ENCODE measurements at regions not wholly inside any gene's neighbourhood (a gene's known extent, or its start where the extent isn't known, plus 50 kb on each side); places are given as distances from the start of the nearest gene placed in this dataset.

- Histone ChIP-seq H3K36me3 (no peaks in the 10 kb centered on the region), H3K27me3 (no peaks in the 10 kb centered on the region), H3K4me1 (no peaks in the 10 kb centered on the region), H3K9me3 (no peaks in the 10 kb centered on the region), H3K27ac (no peak overlapping the region), H3K4me3 (no peak overlapping the region)
- DNase-seq = no peak
- TF ChIP-seq, protein P1, sequence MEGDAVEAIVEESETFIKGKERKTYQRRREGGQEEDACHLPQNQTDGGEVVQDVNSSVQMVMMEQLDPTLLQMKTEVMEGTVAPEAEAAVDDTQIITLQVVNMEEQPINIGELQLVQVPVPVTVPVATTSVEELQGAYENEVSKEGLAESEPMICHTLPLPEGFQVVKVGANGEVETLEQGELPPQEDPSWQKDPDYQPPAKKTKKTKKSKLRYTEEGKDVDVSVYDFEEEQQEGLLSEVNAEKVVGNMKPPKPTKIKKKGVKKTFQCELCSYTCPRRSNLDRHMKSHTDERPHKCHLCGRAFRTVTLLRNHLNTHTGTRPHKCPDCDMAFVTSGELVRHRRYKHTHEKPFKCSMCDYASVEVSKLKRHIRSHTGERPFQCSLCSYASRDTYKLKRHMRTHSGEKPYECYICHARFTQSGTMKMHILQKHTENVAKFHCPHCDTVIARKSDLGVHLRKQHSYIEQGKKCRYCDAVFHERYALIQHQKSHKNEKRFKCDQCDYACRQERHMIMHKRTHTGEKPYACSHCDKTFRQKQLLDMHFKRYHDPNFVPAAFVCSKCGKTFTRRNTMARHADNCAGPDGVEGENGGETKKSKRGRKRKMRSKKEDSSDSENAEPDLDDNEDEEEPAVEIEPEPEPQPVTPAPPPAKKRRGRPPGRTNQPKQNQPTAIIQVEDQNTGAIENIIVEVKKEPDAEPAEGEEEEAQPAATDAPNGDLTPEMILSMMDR (IDR thresholded peaks at IDR 0.05) = no peak
- no peak for ATAC-seq
- intact Hi-C loops (cut with DNase I) = no loop called here
Measured at GRCh38 chr2:57918126-57918525, 128.5 kb upstream of the VRK2 start.

GRCh38 chr2:57920342-57920939, 126.2 kb upstream of the VRK2 start:
- Histone ChIP-seq H3K9me3 (no peaks in the 10 kb centered on the region), H3K27ac (no peak overlapping the region), H3K27me3 (no peaks in the 10 kb centered on the region), H3K4me1 (no peaks in the 10 kb centered on the region), H3K4me3 (no peak overlapping the region), H3K36me3 (no peaks in the 10 kb centered on the region)
- ATAC-seq (no peak), DNase-seq (no peak)
- TF ChIP-seq, protein P1 (IDR thresholded peaks at IDR 0.05) = no peak
- intact Hi-C loops (cut with DNase I) = no loop called here

DNA sequence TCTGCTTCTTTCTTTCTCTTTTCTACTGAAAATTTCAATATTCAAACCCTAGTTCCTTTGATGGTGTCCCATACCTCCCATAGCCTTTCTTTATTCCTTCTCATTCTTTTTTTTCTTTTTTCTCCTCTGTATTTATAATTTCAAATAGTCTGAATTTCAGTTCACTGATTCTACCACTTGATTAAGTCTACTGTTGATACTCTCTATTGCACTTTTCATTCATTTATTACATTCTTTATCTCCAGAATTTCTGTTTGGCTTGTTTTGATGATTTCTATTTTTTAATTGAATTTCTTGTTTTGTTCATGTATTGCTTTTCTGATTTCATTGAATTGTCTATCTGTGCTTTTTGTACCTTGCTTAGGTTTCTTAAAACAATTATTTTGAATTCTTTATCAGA, 111.9 kb upstream of the VRK2 start:
- H3K36me3 ChIP-seq = no peaks in the 10 kb centered on the region
- no peaks in the 10 kb centered on the region for H3K27me3 ChIP-seq
- intact Hi-C loops (cut with DNase I) = no loop called here
- no peak overlapping the region for H3K27ac ChIP-seq
- H3K4me3 ChIP-seq = no peak overlapping the region
- DNase-seq (no peak), ATAC-seq (no peak)
- TF ChIP-seq, protein P1 (IDR thresholded peaks at IDR 0.05) = no peak
- H3K4me1 ChIP-seq = no peaks in the 10 kb centered on the region
- peaks cover 9% of the 10 kb centered on the region for H3K9me3 ChIP-seq

- Histone ChIP-seq H3K9me3 (peaks cover 9% of the 10 kb centered on the region), H3K4me3 (no peak overlapping the region), H3K27ac (no peak overlapping the region), H3K36me3 (no peaks in the 10 kb centered on the region), H3K27me3 (no peaks in the 10 kb centered on the region), H3K4me1 (no peaks in the 10 kb centered on the region)
- intact Hi-C loops (cut with DNase I) = no loop called here
- ATAC-seq = no peak
- DNase-seq = no peak
- TF ChIP-seq, protein P1 (IDR thresholded peaks at IDR 0.05) = no peak
Measured at GRCh38 chr2:57936216-57936615, 110.4 kb upstream of the VRK2 start.

DNA sequence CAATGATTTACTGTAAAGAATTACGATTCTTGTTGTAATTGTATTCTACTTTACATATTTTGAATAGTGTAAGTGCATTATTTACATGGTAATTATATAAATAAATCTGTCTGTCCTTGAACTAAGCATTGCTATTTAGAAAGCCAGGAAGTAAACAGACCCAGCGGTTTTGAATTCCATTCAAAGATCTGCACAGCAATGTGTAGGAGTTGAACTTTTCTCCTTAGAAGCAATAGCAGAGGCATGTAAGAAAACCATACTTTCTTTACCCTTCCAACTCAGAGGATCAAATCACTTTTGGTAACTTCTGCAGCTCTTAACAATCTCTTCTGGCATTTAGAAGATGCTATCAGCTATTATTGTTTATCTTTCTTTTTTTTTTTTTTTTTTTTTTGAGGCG, 109.2 kb upstream of the VRK2 start:
- TF ChIP-seq, protein P1 (IDR thresholded peaks at IDR 0.05) = no peak
- Histone ChIP-seq H3K27me3 (no peaks in the 10 kb centered on the region), H3K36me3 (no peaks in the 10 kb centered on the region), H3K4me1 (no peaks in the 10 kb centered on the region), H3K9me3 (peaks cover 9% of the 10 kb centered on the region), H3K4me3 (no peak overlapping the region), H3K27ac (no peak overlapping the region)
- intact Hi-C loops (cut with DNase I) = no loop called here
- no peak for DNase-seq
- ATAC-seq = no peak

DNA sequence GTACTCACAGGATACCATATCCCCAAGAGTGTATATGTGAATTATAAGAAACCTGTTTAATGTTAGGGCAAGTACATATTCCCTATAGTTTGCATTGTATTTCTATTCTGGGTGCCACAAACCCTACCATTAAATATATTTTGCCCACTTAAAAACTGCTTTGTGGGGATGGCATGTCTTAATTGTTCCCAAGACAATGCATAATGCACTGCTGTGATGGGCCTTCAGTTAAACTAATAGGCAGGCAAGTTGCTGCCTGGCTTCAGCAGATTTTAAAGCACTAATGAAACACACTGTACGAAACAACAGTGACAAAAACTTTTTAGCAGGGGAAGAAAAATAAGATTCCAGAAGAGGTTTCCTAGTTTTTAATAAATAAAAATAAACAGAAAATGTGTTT, 104.8 kb upstream of the VRK2 start:
- Histone ChIP-seq H3K9me3 (no peaks in the 10 kb centered on the region), H3K4me1 (no peaks in the 10 kb centered on the region)
- TF ChIP-seq, protein P1 (IDR thresholded peaks at IDR 0.05) = no peak

More for the DNA sequence above, 104.8 kb upstream of the VRK2 start:
- ATAC-seq = no peak
- no peak for DNase-seq
- H3K27me3 ChIP-seq = no peaks in the 10 kb centered on the region
- no peak overlapping the region for H3K27ac ChIP-seq
- intact Hi-C loops (cut with DNase I) = no loop called here
- no peak overlapping the region for H3K4me3 ChIP-seq
- H3K36me3 ChIP-seq = no peaks in the 10 kb centered on the region
